T-helper 2 cell treated with Interferon-gamma antibody and Interleukin-4, amounts not matched to agents 5 μg/mL and 100 μg/mL, for 36 hours (primary cell): ENCODE measurements at regions not wholly inside any gene's neighbourhood (a gene's known extent, or its start where the extent isn't known, plus 50 kb on each side); places are given as distances from the start of the nearest gene placed in this dataset.
"Not testable (repeated sequence)": the region's sequence is repeated elsewhere in the genome, so short reads cannot be mapped to it uniquely, and the experiment has no call there.

ENCODE experiments used
- DNase-seq: peaks from one replicate; pipeline ENCODE4 v3.0.0; 2021; ENCODE audit warnings: low spot score
- H3K27ac Mint-ChIP-seq: one replicate; pipeline ENCODE4 v1.8.0; 2021; ENCODE audit warnings: mild to moderate bottlenecking, mixed read lengths
- H3K27me3 Mint-ChIP-seq: one replicate; pipeline ENCODE4 v1.8.0; 2021; ENCODE audit warnings: low read depth, mixed read lengths
- H3K36me3 Mint-ChIP-seq: one replicate; pipeline ENCODE4 v1.8.0; 2021; ENCODE audit warnings: low read depth, mixed read lengths
- H3K4me1 Mint-ChIP-seq: one replicate; pipeline ENCODE4 v1.8.0; 2021; ENCODE audit warnings: low read depth, mixed read lengths
- H3K4me3 Mint-ChIP-seq: one replicate; pipeline ENCODE4 v1.8.0; 2022; ENCODE audit warnings: mild to moderate bottlenecking, moderate library complexity, mixed read lengths
- H3K9me3 Mint-ChIP-seq: one replicate; pipeline ENCODE4 v1.8.0; 2021; ENCODE audit warnings: mixed read lengths

GRCh38 chr2:198905881-198906612 is 551.7 kb downstream of the SATB2 start:
- H3K9me3 Mint-ChIP-seq: no peaks in the 10 kb centered on the region
- no peak overlapping the region for H3K4me3 Mint-ChIP-seq
- no peaks in the 10 kb centered on the region for H3K27me3 Mint-ChIP-seq
- H3K4me1 Mint-ChIP-seq: no peaks in the 10 kb centered on the region
- H3K36me3 Mint-ChIP-seq: no peaks in the 10 kb centered on the region
- no peak overlapping the region for H3K27ac Mint-ChIP-seq
- DNase-seq: no peak

GRCh38 chr2:198901894-198902293 is 555.8 kb downstream of the SATB2 start:
- no peaks in the 10 kb centered on the region for H3K9me3 Mint-ChIP-seq
- H3K4me3 Mint-ChIP-seq: no peak overlapping the region
- H3K27me3 Mint-ChIP-seq: no peaks in the 10 kb centered on the region
- no peaks in the 10 kb centered on the region for H3K4me1 Mint-ChIP-seq
- H3K27ac Mint-ChIP-seq: no peak overlapping the region
- no peaks in the 10 kb centered on the region for H3K36me3 Mint-ChIP-seq
- DNase-seq: no peak

GRCh38 chr2:198900141-198900540 is 557.6 kb downstream of the SATB2 start:
- Mint-ChIP-seq H3K9me3 (no peaks in the 10 kb centered on the region), H3K4me3 (no peak overlapping the region)
- no peak for DNase-seq

GRCh38 chr2:198890490-198890889 is 567.2 kb downstream of the SATB2 start:
- no peaks in the 10 kb centered on the region for H3K36me3 Mint-ChIP-seq
- H3K4me1 Mint-ChIP-seq: no peaks in the 10 kb centered on the region
- no peak for DNase-seq
- no peak overlapping the region for H3K27ac Mint-ChIP-seq
- H3K9me3 Mint-ChIP-seq: no peaks in the 10 kb centered on the region
- H3K27me3 Mint-ChIP-seq: no peaks in the 10 kb centered on the region
- H3K4me3 Mint-ChIP-seq: no peak overlapping the region

More at GRCh38 chr2:198900141-198900540, 557.6 kb downstream of the SATB2 start:
- Mint-ChIP-seq H3K27me3 (no peaks in the 10 kb centered on the region), H3K27ac (no peak overlapping the region), H3K36me3 (no peaks in the 10 kb centered on the region), H3K4me1 (no peaks in the 10 kb centered on the region)

GRCh38 chr2:198883604-198884003 is 574.1 kb downstream of the SATB2 start:
- DNase-seq: no peak
- Mint-ChIP-seq H3K36me3 (no peaks in the 10 kb centered on the region), H3K9me3 (no peaks in the 10 kb centered on the region), H3K4me3 (no peak overlapping the region), H3K27ac (no peak overlapping the region), H3K4me1 (no peaks in the 10 kb centered on the region), H3K27me3 (no peaks in the 10 kb centered on the region)

- H3K27me3 Mint-ChIP-seq: no peaks in the 10 kb centered on the region
- H3K4me3 Mint-ChIP-seq: no peak overlapping the region
- no peak overlapping the region for H3K27ac Mint-ChIP-seq
- H3K4me1 Mint-ChIP-seq: no peaks in the 10 kb centered on the region
- H3K36me3 Mint-ChIP-seq: no peaks in the 10 kb centered on the region
- no peaks in the 10 kb centered on the region for H3K9me3 Mint-ChIP-seq
- no peak for DNase-seq
Measured at GRCh38 chr2:198880986-198881385, 576.8 kb downstream of the SATB2 start.

GRCh38 chr2:198880421-198880820 is 577.3 kb downstream of the SATB2 start:
- no peaks in the 10 kb centered on the region for H3K36me3 Mint-ChIP-seq

GRCh38 chr2:198874472-198874858 is 583.3 kb downstream of the SATB2 start:
- Mint-ChIP-seq H3K27ac (no peak overlapping the region), H3K36me3 (no peaks in the 10 kb centered on the region), H3K4me1 (no peaks in the 10 kb centered on the region), H3K9me3 (no peaks in the 10 kb centered on the region), H3K4me3 (no peak overlapping the region), H3K27me3 (no peaks in the 10 kb centered on the region)
- no peak for DNase-seq

More at GRCh38 chr2:198880421-198880820, 577.3 kb downstream of the SATB2 start:
- no peak for DNase-seq
- Mint-ChIP-seq H3K4me3 (no peak overlapping the region), H3K4me1 (no peaks in the 10 kb centered on the region), H3K27me3 (no peaks in the 10 kb centered on the region), H3K27ac (no peak overlapping the region), H3K9me3 (no peaks in the 10 kb centered on the region)

- Mint-ChIP-seq H3K4me1 (no peaks in the 10 kb centered on the region), H3K9me3 (no peaks in the 10 kb centered on the region), H3K27ac (no peak overlapping the region), H3K4me3 (no peak overlapping the region), H3K36me3 (no peaks in the 10 kb centered on the region), H3K27me3 (no peaks in the 10 kb centered on the region)
- no peak for DNase-seq
Measured at GRCh38 chr2:198873503-198874471, 584.0 kb downstream of the SATB2 start.

- Mint-ChIP-seq H3K36me3 (no peaks in the 10 kb centered on the region), H3K9me3 (peaks cover 13% of the 10 kb centered on the region), H3K4me1 (no peaks in the 10 kb centered on the region), H3K27me3 (no peaks in the 10 kb centered on the region), H3K4me3 (no peak overlapping the region), H3K27ac (no peak overlapping the region)
- no peak for DNase-seq
Measured at GRCh38 chr2:198863655-198864054, 594.1 kb downstream of the SATB2 start.

GRCh38 chr2:198861080-198861479 is 596.7 kb downstream of the SATB2 start:
- H3K27ac Mint-ChIP-seq: no peak overlapping the region
- DNase-seq: no peak
- no peaks in the 10 kb centered on the region for H3K27me3 Mint-ChIP-seq
- no peaks in the 10 kb centered on the region for H3K36me3 Mint-ChIP-seq
- peaks cover 15% of the 10 kb centered on the region for H3K9me3 Mint-ChIP-seq
- no peak overlapping the region for H3K4me3 Mint-ChIP-seq
- H3K4me1 Mint-ChIP-seq: no peaks in the 10 kb centered on the region

GRCh38 chr2:198857246-198857645 is 600.5 kb downstream of the SATB2 start:
- DNase-seq: no peak
- Mint-ChIP-seq H3K4me1 (no peaks in the 10 kb centered on the region), H3K9me3 (peaks cover 15% of the 10 kb centered on the region), H3K4me3 (no peak overlapping the region), H3K27me3 (no peaks in the 10 kb centered on the region), H3K27ac (no peak overlapping the region), H3K36me3 (no peaks in the 10 kb centered on the region)

- H3K36me3 Mint-ChIP-seq, DNase-seq, H3K27me3 Mint-ChIP-seq, H3K4me3 Mint-ChIP-seq, H3K4me1 Mint-ChIP-seq, H3K27ac Mint-ChIP-seq: not testable (repeated sequence)
- peaks cover 15% of the 10 kb centered on the region for H3K9me3 Mint-ChIP-seq
Measured at GRCh38 chr2:198855746-198856145, 602.0 kb downstream of the SATB2 start.

GRCh38 chr2:198852248-198852647 is 605.5 kb downstream of the SATB2 start:
- Mint-ChIP-seq H3K27me3 (no peaks in the 10 kb centered on the region), H3K27ac (no peak overlapping the region), H3K4me3 (no peak overlapping the region), H3K9me3 (no peaks in the 10 kb centered on the region), H3K4me1 (no peaks in the 10 kb centered on the region), H3K36me3 (no peaks in the 10 kb centered on the region)
- no peak for DNase-seq
